NCI-H2081 treated with DMSO at 0.1 percent for 48 hours (cell line): ENCODE measurements at regions not wholly inside any gene's neighbourhood (a gene's known extent, or its start where the extent isn't known, plus 50 kb on each side); places are given as distances from the start of the nearest gene placed in this dataset.
"Not testable (repeated sequence)": the region's sequence is repeated elsewhere in the genome, so short reads cannot be mapped to it uniquely, and the experiment has no call there.

Experiments
- DNase-seq: peaks from one replicate; lab custom pipeline; 2025; lab: John Stamatoyannopoulos, UW

DNA sequence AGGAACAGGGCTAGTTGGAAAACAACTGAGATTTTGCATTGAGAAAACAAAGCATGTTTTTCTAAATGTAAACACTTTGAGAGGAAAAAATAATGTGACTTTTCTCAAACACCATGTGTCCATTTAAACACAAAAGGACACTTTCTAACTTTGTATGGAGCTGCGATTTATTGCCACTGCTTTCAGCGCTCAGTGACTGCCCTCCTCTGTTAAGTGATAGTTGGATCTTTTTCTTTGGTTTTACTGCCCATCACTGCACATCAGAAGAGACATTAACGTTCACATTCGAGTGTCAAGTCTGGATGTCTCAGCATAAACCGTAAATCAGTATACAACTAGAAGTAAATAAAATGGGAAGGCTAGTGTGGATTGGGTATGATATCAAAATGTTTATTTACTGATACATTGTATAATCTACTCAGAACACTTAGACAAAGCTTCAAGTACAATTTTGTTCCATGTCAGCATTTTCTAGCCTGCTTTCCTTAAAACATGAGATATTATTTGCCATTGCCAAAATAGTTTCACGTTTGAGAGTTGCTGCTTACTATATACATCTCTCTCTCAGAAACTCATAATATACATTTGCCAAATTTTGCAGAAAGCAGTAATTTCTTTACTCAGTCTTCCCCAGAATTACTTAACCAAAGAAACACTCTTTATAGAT lies 237.6 kb downstream of the IKZF2 start:
- DNase-seq, result no peak

- DNase-seq, result no peak
These were observed 238.8 kb downstream of the IKZF2 start for GRCh38 chr2:212912445-212913103.

DNA sequence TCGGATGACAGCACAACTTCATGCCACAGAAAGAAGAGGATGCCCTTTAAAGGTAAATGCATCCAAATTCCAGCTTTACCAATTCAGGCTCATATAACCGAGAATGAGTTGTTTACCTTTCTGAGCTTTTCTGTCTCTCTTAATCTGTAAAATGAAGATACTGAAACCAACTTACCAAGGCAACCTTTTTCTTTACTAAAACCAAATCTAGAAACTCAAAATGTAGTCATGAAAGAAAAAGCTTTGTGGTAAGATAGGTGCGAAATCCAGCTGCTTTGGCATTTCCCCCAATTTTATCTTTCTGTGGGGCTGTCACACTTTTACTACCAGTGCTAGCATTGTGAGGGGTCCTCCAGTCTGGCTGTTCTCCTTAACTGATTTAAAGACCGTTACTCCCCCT lies 240.4 kb downstream of the IKZF2 start:
- DNase-seq, result no peak

GRCh38 chr2:212908682-212909435 lies 242.6 kb downstream of the IKZF2 start:
- DNase-seq, result no peak

DNA sequence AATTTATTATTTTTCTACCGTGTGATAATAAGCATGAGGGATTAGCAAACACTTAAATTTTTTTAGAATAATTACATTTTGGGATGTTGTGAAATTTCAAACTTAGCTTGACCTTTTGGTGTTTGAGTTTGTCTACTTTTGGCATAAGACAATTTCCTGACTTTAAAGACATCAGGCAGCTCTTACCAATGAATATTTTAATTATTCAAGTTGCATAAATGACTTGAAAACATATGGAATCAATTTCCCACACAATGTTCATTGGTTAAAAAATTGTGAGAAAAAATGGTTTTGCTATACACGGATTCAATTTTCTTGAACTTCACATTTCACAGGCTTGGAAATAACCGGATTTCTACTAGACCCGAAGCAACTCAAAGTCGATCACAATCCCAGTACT lies 243.4 kb downstream of the IKZF2 start:
- DNase-seq, result no peak

DNA sequence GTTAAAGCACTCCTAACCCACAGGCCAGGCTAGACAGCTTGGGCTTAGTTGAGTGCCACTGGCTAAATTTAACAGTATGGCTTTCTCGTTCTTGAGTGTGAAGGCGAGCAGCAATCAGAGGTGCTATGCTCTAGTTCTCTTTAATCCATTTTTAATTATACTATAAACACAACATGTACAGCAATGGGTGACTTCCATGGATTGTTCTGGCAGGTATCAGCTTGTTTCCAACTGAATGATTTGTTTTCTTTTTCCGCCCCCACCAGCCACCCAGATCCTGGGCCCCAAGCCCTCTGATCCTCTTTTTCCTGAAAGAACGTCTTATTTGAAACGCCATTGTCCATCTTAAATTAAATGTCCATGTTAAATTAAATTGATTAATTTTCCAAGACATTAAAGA lies 244.8 kb downstream of the IKZF2 start:
- no peak for DNase-seq

- no peak for DNase-seq
These were observed 245.7 kb downstream of the IKZF2 start for GRCh38 chr2:212905640-212906201.

DNA sequence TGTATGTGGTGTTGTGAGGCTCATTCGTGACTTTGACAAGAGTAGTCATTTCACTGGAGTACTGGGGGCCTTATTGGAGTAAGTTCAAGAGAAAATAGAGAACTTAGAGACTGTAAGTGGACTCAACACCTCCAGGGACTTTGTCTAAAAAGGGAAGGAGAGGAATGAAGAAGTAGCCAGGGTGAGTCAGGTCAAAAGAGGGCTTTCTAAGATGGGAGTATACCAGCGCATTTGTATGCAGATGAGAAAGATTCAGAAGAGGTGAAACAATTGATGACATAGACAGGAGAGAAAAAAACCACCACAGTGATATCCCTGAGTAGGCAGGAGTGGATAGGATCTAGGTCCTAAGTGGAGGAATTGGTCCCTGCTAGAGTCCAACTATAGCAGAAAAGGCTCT lies 246.8 kb downstream of the IKZF2 start:
- no peak for DNase-seq

GRCh38 chr2:212903413-212903812 lies 248.0 kb downstream of the IKZF2 start:
- no peak for DNase-seq

GRCh38 chr2:212902421-212902820 lies 249.0 kb downstream of the IKZF2 start:
- no peak for DNase-seq

- DNase-seq, result no peak
These were observed 249.7 kb downstream of the IKZF2 start for GRCh38 chr2:212901604-212902275.

- no peak for DNase-seq
These were observed 250.7 kb downstream of the IKZF2 start for GRCh38 chr2:212900715-212901114.

- no peak for DNase-seq
These were observed 253.4 kb downstream of the IKZF2 start for GRCh38 chr2:212898011-212898410.

DNA sequence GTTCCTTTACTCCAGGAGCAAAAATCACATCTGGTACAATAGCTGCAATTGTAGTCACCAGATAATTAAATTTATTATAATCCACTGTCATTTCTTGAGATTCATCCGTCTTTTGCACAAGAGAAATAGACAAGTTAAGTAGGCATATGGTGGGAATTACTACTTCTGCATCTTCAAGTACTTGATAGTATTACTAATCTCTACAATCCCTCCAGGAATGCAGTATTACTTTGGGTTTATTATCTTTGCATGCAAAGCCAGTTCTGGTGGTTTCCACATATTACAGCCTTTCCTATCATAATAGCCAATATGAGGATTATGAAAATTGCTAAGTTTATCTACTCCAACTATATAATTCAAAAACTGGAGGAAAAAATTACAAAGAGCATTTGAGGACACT lies 254.1 kb downstream of the IKZF2 start:
- DNase-seq, result no peak

- DNase-seq, result no peak
These were observed 257.4 kb downstream of the IKZF2 start for GRCh38 chr2:212894026-212894425.

DNA sequence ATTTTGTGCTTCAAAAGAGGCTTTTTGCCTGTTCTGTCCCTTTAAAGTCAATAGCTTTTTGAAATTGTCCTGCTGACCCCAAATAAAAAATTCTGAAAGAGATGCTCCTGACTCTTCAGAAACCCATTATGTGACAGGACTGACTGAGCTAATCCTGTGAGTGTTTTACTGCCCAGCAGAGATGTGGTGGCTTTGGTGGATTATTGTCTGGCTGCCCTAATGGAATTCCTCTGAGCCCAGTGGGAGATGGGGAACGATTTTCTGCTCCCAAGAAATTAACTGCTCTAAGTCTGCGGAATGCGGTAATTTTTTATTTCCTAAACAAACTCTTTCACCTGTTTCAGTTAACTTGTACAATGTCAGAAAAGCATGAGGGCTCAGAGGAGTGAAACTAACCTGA lies 258.2 kb downstream of the IKZF2 start:
- no peak for DNase-seq

DNA sequence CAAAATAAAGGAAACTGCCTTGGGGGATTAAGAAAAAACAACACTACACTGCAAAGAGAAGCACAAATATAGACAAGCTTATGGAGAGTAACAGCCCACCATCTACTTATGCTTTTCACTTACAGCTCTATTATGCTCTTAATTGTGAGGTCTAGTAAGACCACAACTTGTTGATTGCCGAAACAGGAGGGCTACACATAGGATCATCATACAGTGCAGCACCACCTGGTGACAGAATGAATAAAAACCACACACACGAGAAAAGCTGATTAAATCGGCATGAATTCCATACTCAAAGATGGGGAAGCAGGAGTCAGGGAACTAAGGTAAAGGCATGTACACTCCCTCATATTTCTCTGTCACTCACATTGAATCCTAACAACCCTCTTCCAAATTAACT lies 259.2 kb downstream of the IKZF2 start:
- DNase-seq, result no peak

GRCh38 chr2:212891580-212891979 lies 259.8 kb downstream of the IKZF2 start:
- no peak for DNase-seq

- no peak for DNase-seq
These were observed 268.8 kb downstream of the IKZF2 start for GRCh38 chr2:212882626-212883025.

GRCh38 chr2:212876556-212876955 lies 274.9 kb downstream of the IKZF2 start:
- not testable (repeated sequence) for DNase-seq

DNA sequence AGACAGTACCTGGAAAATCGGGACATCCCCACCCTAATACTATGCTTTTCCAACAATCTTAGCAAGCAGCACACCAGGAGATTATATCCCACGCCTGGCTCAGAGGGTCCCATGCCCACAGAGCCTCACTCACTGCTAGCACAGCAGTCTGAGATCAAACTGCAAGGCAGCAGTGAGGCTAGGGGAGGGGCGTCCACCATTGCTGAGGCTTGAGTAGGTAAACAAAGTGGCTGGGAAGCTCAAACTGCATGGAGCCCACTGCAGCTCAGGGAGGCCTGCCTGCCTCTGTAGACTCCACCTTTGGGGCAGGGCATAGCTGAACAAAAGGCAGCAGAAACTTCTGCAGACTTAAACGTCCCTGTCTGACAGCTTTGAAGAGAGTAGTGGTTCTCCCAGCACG lies 275.5 kb downstream of the IKZF2 start:
- not testable (repeated sequence) for DNase-seq

GRCh38 chr2:212873256-212873655 lies 278.2 kb downstream of the IKZF2 start:
- DNase-seq, result no peak
